Thyroid gland (tissue), 4 donors: ENCODE measurements at regions not wholly inside any gene's neighbourhood (a gene's known extent, or its start where the extent isn't known, plus 50 kb on each side); places are given as distances from the start of the nearest gene placed in this dataset.

ENCODE experiments used
- CTCF ChIP-seq, 6 experiments: fragments of 200-600 bp in 3 of 6; fragments of 450-650 bp in 3 of 6; sonication (generic) in 3 of 6; IDR thresholded peaks; one replicate each; pipeline ENCODE4 v1.5.1; 2016 to 2019; ENCODE audit warnings: antibody characterized with exemption in 6 of 6, mild to moderate bottlenecking in 2 of 6, inconsistent platforms in 1 of 6, moderate library complexity in 1 of 6
- POLR2A ChIP-seq, 2 donors: fragments of 450-650 bp; IDR thresholded peaks; one replicate each; pipeline ENCODE4 v1.6.1; 2017; ENCODE audit warnings: antibody characterized with exemption in 2 of 2, mild to moderate bottlenecking in 2 of 2, moderate library complexity in 1 of 2

- TF ChIP-seq CTCF (IDR thresholded peaks at IDR 0.05) (no peak), POLR2A (IDR thresholded peaks at IDR 0.05) (no peak)
These were observed 1695.2 kb downstream of the TP53TG3F start for GRCh38 chr16:35154627-35155026.
